ENCODE measurements at regions not wholly inside any gene's neighbourhood (a gene's known extent, or its start where the extent isn't known, plus 50 kb on each side); places are given as distances from the start of the nearest gene placed in this dataset.

DNA sequence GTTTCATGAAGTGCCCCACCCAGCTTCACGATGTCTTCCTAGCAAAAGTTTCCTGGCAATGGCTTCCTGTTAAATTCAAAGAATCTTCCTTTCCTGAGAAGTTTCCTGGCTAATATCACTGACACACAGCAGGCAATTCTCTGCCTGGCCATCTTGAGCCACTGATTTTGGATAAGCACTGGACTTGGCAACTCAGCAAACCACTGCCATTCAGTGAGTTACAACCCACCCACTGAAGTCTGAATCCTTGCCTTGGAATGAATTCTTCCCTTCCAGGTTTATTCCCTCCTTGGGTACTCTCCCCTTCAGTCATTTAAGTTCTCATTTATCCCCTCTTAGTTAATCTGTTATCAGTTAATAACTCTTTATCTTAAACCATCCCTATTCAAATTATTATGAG, 426.0 kb downstream of the MBD2 start:
- no peak overlapping the region for H3K4me3 Mint-ChIP-seq
- POLR2A ChIA-PET: no interaction called here
- no peaks in the 10 kb centered on the region for H3K36me3 Mint-ChIP-seq
- no peak for ATAC-seq (ENCODE audit: low read depth)
- DNase-seq: no peak
- H3K27me3 Mint-ChIP-seq: no peaks in the 10 kb centered on the region
- no peak overlapping the region for H3K27ac Mint-ChIP-seq
- H3K4me1 Mint-ChIP-seq: no peaks in the 10 kb centered on the region
- H3K9me3 Mint-ChIP-seq: peaks cover 4% of the 10 kb centered on the region

DNA sequence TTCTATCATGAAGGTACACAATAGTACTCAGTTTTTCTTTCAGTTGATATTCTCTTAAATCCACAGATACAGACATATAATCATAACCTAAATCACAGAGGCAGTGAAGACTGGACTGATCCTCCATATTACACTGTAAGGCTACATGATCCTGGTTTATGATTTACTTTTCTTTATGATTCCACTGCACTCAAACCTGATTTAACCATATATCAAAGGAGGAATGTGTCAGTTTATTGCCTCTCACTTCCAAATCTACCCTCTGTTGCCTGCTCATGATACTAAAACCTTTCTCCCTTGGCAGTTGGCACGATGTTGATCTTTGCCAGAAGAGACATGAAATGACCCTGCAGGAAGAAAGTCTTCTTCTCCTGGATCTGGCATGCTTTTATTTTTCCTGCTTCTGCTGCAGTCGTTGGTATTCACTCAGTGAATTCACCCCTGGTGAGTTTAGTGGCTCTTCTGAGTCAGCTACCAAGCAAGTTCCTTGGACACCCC, 426.4 kb downstream of the MBD2 start:
- Mint-ChIP-seq H3K4me1 (no peaks in the 10 kb centered on the region), H3K27me3 (no peaks in the 10 kb centered on the region), H3K4me3 (no peak overlapping the region), H3K36me3 (no peaks in the 10 kb centered on the region), H3K9me3 (peaks cover 4% of the 10 kb centered on the region), H3K27ac (no peak overlapping the region)
- ATAC-seq (ENCODE audit: low read depth) (no peak), DNase-seq (no peak)
- POLR2A ChIA-PET: no interaction called here

DNA sequence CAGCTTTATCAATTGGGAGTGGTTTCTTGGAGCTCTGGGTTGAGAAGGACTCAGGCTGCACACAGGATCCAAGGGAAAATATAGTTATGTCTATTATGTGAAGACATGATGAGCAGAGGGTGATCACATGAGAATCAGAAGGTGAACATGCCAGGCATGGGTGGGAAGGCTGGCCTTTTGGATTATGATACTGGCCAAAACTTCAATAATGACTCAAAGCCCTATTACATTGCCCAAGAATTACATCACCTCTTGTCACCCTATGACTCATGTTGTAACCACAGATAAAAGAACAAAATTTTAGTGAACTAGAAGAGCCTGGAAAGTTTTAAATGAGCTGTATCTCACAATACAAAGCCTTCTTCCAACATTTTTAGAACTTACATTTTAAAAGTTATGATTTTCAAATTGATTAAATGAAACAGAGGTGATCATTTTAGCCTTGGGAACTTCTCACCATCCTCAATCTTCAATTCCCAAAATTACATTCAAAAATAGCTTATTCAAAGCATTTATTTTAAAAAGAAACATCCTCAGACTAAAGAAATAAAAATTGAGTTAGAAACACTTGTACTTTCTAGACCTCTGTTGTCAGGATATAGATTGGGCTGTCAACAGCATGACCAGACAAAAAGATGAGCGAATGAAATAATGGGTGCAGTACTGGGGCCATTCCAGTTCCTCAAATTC, 428.3 kb downstream of the MBD2 start:
- Mint-ChIP-seq H3K4me1 (no peaks in the 10 kb centered on the region), H3K27me3 (no peaks in the 10 kb centered on the region), H3K36me3 (no peaks in the 10 kb centered on the region), H3K9me3 (peaks cover 4% of the 10 kb centered on the region), H3K4me3 (no peak overlapping the region), H3K27ac (no peak overlapping the region)
- ATAC-seq (ENCODE audit: low read depth) (no peak), DNase-seq (no peak)
- POLR2A ChIA-PET: no interaction called here

DNA sequence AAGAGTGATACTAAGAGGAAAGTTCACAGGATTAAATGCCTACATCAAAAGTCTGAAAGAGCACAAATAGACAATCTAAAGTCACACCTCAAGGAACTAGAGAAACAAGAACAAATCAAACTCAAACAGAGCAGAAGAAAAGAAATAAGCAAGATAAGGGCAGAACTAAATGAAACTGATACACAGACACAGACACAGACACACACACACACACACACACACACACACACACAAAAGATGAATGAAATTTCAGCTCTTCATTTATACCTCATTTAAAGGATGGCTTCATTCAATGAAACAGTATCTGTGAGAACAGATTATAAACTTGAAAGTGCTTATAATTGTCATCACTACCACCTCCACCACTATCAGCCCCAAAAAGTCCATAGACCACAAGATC, 428.9 kb downstream of the MBD2 start:
- ATAC-seq (ENCODE audit: low read depth) (no peak), DNase-seq (no peak)
- Mint-ChIP-seq H3K27me3 (no peaks in the 10 kb centered on the region), H3K4me1 (no peaks in the 10 kb centered on the region), H3K9me3 (peaks cover 3% of the 10 kb centered on the region), H3K4me3 (no peak overlapping the region), H3K36me3 (no peaks in the 10 kb centered on the region), H3K27ac (no peak overlapping the region)
- POLR2A ChIA-PET: no interaction called here

DNA sequence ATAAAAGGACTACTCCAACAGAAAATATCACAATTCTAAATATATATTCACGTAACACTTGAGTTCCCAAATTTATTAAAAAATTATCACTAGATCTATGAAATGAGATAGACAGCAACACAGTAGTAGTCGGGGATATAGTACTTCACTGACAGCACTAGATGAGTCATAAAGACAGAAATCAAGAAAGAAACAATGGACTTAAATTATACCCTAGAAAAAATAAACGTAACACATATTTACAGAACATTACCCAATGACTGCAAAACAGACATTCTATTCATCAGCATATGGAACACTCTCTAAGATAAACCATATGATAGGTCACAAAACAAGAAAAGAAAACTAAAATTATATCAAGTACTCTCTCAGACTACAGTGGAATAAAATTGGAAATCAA, 429.4 kb downstream of the MBD2 start:
- no peaks in the 10 kb centered on the region for H3K36me3 Mint-ChIP-seq
- H3K27ac Mint-ChIP-seq: no peak overlapping the region
- H3K9me3 Mint-ChIP-seq: peaks cover 3% of the 10 kb centered on the region
- H3K4me3 Mint-ChIP-seq: no peak overlapping the region
- no peak for ATAC-seq (ENCODE audit: low read depth)
- H3K27me3 Mint-ChIP-seq: no peaks in the 10 kb centered on the region
- DNase-seq: no peak
- H3K4me1 Mint-ChIP-seq: no peaks in the 10 kb centered on the region
- POLR2A ChIA-PET: no interaction called here

DNA sequence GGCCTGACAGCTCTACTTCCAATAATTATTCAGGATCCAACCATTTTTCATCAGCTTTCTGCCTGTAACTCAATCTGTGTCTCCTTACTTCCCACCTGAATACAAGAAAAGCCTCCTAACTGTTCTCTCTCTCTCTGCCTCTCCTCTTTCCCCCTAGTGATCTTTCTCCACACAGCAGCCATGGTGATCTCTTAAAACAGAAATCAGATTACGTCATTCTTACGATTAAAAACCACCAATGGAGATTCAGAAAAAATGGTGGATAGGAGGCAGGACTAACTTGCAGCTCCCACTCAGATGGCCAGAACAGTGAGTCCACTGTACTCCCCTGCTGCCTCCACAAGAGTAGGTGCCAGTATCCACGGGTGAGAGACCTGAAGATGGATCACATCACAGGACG, 431.7 kb downstream of the MBD2 start:
- POLR2A ChIA-PET: no interaction called here
- Mint-ChIP-seq H3K27ac (no peak overlapping the region), H3K4me3 (no peak overlapping the region), H3K9me3 (peaks cover 3% of the 10 kb centered on the region), H3K4me1 (no peaks in the 10 kb centered on the region), H3K27me3 (no peaks in the 10 kb centered on the region), H3K36me3 (no peaks in the 10 kb centered on the region)
- DNase-seq (no peak), ATAC-seq (ENCODE audit: low read depth) (no peak)

DNA sequence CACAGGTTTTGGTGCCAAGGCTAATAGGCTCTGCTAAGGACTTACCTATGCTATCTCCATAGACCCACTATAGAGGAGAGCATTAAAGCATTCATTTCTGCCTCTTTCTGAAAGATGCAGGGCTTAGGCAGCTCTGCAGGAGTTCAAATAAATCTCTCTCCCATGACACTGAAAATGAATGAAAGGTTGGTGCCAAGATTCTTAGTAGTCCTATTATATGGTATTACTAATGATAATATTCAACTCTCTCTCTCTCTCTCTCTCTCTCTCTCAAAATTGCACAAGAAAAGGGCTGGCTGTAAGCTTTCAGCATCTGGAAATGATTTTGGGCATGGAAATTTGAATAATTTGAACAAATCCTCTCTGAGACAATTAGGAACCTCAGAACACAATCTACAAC, 433.7 kb downstream of the MBD2 start:
- Mint-ChIP-seq H3K36me3 (no peaks in the 10 kb centered on the region), H3K27me3 (no peaks in the 10 kb centered on the region), H3K4me3 (no peak overlapping the region), H3K9me3 (peaks cover 3% of the 10 kb centered on the region), H3K27ac (no peak overlapping the region), H3K4me1 (no peaks in the 10 kb centered on the region)
- no peak for DNase-seq
- ATAC-seq (ENCODE audit: low read depth): no peak
- POLR2A ChIA-PET: no interaction called here

DNA sequence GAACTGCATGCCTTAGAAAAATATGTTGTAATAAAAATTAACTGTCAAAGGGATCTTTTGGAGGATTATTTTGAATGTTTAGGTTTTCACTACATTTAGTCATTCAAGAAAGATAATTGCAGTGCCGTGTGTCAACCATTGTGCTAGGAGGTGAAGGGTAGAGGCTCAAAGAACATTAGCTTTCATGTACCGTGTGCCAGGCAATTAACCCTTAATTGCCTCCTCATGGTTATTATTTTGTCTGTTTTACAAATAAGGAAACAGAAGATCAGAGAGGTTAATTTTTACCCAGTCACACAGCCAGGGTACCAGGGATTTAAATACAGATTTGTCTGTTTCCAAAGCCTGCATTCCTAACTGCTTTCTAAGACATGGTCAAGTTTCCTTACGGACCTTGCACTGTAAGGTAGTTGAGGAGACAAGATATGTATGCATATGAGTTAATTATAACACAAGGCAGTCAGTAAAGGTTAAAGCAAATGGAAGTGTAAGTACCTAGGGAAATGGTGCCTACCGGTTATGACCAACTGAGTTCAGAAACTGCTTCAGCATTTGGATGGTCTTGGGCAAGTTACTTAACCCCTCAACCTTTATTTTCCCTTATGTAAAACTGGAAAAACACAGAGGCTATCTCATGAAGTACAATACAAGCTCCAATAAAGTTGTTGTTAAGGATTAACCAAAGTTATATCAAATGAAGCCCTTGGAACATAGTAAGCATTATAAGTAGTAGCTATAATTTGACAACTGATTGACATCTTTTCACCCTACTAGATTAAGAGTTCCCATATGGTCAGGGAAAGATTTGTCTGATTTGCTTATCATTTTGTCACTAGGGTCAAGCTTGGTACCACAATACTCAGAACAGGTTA, 434.9 kb downstream of the MBD2 start:
- no peak overlapping the region for H3K27ac Mint-ChIP-seq

DNA sequence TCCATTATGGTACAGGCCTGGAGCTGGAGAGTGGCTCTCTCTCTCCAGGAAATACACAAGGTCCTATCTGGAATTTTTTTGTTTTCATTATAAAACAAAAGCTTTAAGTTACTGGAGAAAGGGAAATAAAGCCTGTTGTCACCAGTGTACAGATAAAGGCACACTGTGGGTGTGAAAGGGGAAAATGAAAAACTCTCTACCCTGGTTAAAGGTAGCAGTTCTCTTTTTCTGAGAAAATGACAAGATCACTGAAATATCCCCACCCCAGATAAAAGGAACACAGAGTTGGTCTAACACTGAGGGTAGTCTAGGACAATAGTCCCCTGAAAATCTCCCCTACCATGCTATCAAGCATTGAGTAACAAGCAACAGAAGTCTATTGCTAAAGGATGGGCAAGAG, 438.7 kb downstream of the MBD2 start:
- POLR2A ChIA-PET: no interaction called here
- no peak overlapping the region for H3K4me3 Mint-ChIP-seq

More for the DNA sequence above, 434.9 kb downstream of the MBD2 start:
- H3K27me3 Mint-ChIP-seq: no peaks in the 10 kb centered on the region
- ATAC-seq (ENCODE audit: low read depth): no peak
- DNase-seq: no peak
- POLR2A ChIA-PET: no interaction called here
- H3K36me3 Mint-ChIP-seq: no peaks in the 10 kb centered on the region
- H3K4me3 Mint-ChIP-seq: no peak overlapping the region
- H3K9me3 Mint-ChIP-seq: no peaks in the 10 kb centered on the region
- H3K4me1 Mint-ChIP-seq: no peaks in the 10 kb centered on the region

DNA sequence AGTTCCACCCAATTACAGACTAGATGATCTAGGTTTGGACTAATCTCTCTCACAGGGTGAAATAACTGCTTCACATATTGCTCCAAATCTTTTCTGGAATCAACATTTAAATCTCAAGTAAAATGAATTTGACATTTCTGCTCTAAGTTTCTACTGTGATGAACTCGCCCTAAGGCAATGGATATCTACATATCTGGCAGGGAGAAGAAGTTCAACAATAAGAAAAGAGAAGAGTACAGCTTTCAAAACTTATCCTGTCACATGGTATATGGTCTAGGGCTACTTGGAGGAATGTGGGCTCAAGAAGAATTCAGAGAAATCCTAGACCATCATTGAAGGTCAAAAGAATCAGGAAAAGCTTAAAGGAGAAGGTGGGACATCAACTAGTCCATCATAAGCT, 440.2 kb downstream of the MBD2 start:
- H3K4me3 Mint-ChIP-seq: no peak overlapping the region
- H3K9me3 Mint-ChIP-seq: peaks cover 5% of the 10 kb centered on the region
- DNase-seq: no peak
- H3K27ac Mint-ChIP-seq: no peak overlapping the region
- H3K4me1 Mint-ChIP-seq: no peaks in the 10 kb centered on the region
- no peak for ATAC-seq (ENCODE audit: low read depth)
- POLR2A ChIA-PET: no interaction called here
- H3K27me3 Mint-ChIP-seq: no peaks in the 10 kb centered on the region
- no peaks in the 10 kb centered on the region for H3K36me3 Mint-ChIP-seq

More for the DNA sequence above, 438.7 kb downstream of the MBD2 start:
- Mint-ChIP-seq H3K27me3 (no peaks in the 10 kb centered on the region), H3K4me1 (no peaks in the 10 kb centered on the region), H3K27ac (no peak overlapping the region), H3K9me3 (peaks cover 5% of the 10 kb centered on the region), H3K36me3 (no peaks in the 10 kb centered on the region)
- DNase-seq: no peak
- no peak for ATAC-seq (ENCODE audit: low read depth)

DNA sequence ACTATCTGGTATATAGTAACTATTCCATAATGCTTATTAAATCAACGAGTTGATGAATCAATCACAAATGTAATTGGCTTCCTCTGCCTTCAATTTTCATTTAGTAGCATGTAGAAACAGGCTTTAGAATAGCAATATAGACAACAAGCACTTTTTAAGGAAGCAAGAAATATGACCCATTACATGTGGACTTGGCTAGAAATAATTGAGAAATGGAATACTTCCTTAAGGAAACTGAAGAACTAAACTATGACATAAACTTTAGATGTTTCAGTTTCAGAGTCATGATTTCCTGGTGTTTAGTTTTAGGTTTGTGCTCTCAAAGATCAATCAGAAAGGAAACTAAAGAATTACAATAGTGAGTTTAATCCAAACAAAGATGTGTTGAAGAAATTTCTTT, 443.8 kb downstream of the MBD2 start:
- no peak for ATAC-seq (ENCODE audit: low read depth)
- Mint-ChIP-seq H3K4me1 (no peaks in the 10 kb centered on the region), H3K36me3 (no peaks in the 10 kb centered on the region), H3K27me3 (no peaks in the 10 kb centered on the region), H3K4me3 (no peak overlapping the region), H3K27ac (no peak overlapping the region), H3K9me3 (peaks cover 6% of the 10 kb centered on the region)
- POLR2A ChIA-PET: no interaction called here
- no peak for DNase-seq

DNA sequence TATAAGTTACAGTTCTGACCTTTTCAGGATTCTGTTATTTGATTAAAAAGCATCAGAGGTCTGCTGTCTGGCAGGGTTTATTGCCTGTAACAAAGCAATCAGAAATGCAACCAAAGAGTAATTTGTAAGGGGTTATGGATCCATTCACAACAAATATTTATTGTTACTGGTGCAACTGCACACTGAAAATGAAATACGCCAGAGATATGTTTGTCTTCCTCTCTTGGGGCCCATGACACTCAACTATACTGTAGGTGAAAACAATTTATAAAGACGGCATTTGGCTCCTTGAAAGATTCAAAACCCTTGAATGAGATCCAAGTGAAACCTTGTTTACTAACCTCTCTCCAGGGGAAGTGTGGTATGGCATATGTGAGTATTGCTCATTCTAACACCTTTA, 452.2 kb downstream of the MBD2 start:
- ATAC-seq (ENCODE audit: low read depth) (no peak), DNase-seq (no peak)
- POLR2A ChIA-PET: no interaction called here
- Mint-ChIP-seq H3K9me3 (peaks cover 6% of the 10 kb centered on the region), H3K4me3 (no peak overlapping the region), H3K27ac (no peak overlapping the region), H3K36me3 (no peaks in the 10 kb centered on the region), H3K27me3 (no peaks in the 10 kb centered on the region), H3K4me1 (no peaks in the 10 kb centered on the region)

DNA sequence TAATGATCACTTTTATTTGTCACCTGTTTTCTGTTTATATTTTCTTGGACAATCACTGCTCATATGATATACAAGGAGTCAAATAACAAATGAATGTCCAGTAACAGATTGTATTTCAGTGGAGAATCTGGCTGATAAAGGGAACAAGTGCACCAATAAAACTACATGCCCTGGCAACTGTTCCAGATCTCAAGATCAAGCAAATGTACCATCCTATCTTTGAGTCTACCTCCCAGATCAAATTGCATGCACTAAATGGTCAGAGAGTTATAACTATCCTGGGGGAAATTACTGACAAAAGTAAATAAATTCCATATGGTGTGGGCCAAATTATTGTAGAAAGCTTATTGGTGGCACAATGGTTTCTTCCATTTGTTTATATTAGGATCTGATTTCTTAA, 452.8 kb downstream of the MBD2 start:
- Mint-ChIP-seq H3K27me3 (no peaks in the 10 kb centered on the region), H3K36me3 (no peaks in the 10 kb centered on the region), H3K27ac (no peak overlapping the region), H3K4me1 (no peaks in the 10 kb centered on the region), H3K4me3 (no peak overlapping the region), H3K9me3 (peaks cover 5% of the 10 kb centered on the region)
- POLR2A ChIA-PET: no interaction called here
- DNase-seq (no peak), ATAC-seq (ENCODE audit: low read depth) (no peak)

DNA sequence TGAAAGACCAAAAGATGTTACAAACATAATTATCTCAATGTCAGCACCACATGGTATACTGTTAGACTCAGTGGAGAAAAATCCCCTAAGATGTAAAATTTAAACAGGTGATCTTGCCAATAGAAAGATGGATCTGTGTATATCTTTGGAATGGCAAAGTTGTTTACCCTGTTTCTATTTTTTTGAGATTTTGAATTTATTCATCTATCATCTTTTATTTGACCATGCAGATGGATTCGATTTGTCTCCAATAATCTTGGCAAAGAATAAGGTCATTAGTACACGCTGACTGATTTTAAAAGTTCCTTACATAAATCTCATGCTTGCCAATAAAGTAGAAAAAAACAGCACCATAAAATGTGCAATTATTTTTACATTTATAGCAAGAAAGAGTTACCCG, 459.3 kb downstream of the MBD2 start:
- no peak overlapping the region for H3K27ac Mint-ChIP-seq

More for the DNA sequence above, 459.3 kb downstream of the MBD2 start:
- Mint-ChIP-seq H3K27me3 (no peaks in the 10 kb centered on the region), H3K4me3 (no peak overlapping the region), H3K4me1 (no peaks in the 10 kb centered on the region), H3K9me3 (peaks cover 8% of the 10 kb centered on the region), H3K36me3 (no peaks in the 10 kb centered on the region)
- POLR2A ChIA-PET: no interaction called here
- no peak for DNase-seq
- no peak for ATAC-seq (ENCODE audit: low read depth)
